Sigmoid colon (tissue), 4 donors: ENCODE measurements at regions not wholly inside any gene's neighbourhood (a gene's known extent, or its start where the extent isn't known, plus 50 kb on each side); places are given as distances from the start of the nearest gene placed in this dataset.

Experiments used
- CTCF ChIP-seq, 4 experiments: fragments of 450-650 bp in 3 of 4; fragments of 200-600 bp in 1 of 4; IDR thresholded peaks; one replicate each; pipeline ENCODE4 v1.5.1; 2016 to 2019; ENCODE audit warnings: antibody characterized with exemption in 4 of 4, mild to moderate bottlenecking in 3 of 4, moderate library complexity in 2 of 4
- EP300 ChIP-seq, 4 donors: sonication (generic); formaldehyde crosslinking; IDR thresholded peaks; one replicate each; pipeline ENCODE4 v1.6.1; 2017; ENCODE audit warnings: antibody characterized with exemption in 4 of 4

- no peak for TF ChIP-seq CTCF (IDR thresholded peaks at IDR 0.05)
- no peak for TF ChIP-seq EP300 (IDR thresholded peaks at IDR 0.05)
Observed at GRCh38 chr6:138572167-138572875, 73.0 kb upstream of the NHSL1 start.
